MM.1S (cell line): ENCODE measurements at regions not wholly inside any gene's neighbourhood (a gene's known extent, or its start where the extent isn't known, plus 50 kb on each side); places are given as distances from the start of the nearest gene placed in this dataset.

ENCODE experiments used
- DNase-seq: peaks from one replicate; pipeline ENCODE4 v3.0.0-alpha.2; 2015
- H2AFZ ChIP-seq: fragments of 300-600 bp; sonication (generic); 2 replicates; pipeline ENCODE4 v1.6.0; 2016; ENCODE audit warnings: antibody characterized with exemption, low read length
- H3F3A ChIP-seq: fragments of 300-600 bp; sonication (generic); 2 replicates; pipeline ENCODE4 v1.6.1; 2016; ENCODE audit warnings: mild to moderate bottlenecking, antibody characterized with exemption, low read length, moderate library complexity, mixed read lengths; ENCODE audit not compliant: insufficient read depth
- H3K27ac ChIP-seq: fragments of 300-600 bp; sonication (generic); 2 replicates; pipeline ENCODE4 v1.5.1; 2016; ENCODE audit warnings: mild to moderate bottlenecking, low read length
- H3K27me3 ChIP-seq: fragments of 300-600 bp; sonication (generic); replicated peaks from 2 replicates; pipeline ENCODE4 v1.6.0; 2016; ENCODE audit warnings: low read length; ENCODE audit not compliant: insufficient read depth
- H3K36me3 ChIP-seq: fragments of 300-600 bp; sonication (generic); replicated peaks from 2 replicates; pipeline ENCODE4 v1.6.1; 2016; ENCODE audit warnings: mild to moderate bottlenecking, low read length, mixed read lengths; ENCODE audit not compliant: insufficient read depth
- H3K4me1 ChIP-seq: fragments of 300-600 bp; sonication (generic); 2 replicates; pipeline ENCODE4 v1.6.1; 2016; ENCODE audit warnings: low read length, mixed read lengths
- H3K4me2 ChIP-seq: fragments of 300-600 bp; sonication (generic); 2 replicates; pipeline ENCODE4 v1.6.0; 2016; ENCODE audit warnings: low read depth, low read length
- H3K4me3 ChIP-seq: fragments of 300-600 bp; sonication (generic); 2 replicates; pipeline ENCODE4 v1.5.1; 2016; ENCODE audit warnings: low read length, mixed read lengths
- H3K79me2 ChIP-seq: fragments of 300-600 bp; sonication (generic); 2 replicates; pipeline ENCODE4 v1.6.1; 2016; ENCODE audit warnings: mixed run types, low read length, mixed read lengths
- H3K9ac ChIP-seq: fragments of 300-600 bp; sonication (generic); 2 replicates; pipeline ENCODE4 v1.6.1; 2016; ENCODE audit warnings: low read length, mixed read lengths
- H3K9me2 ChIP-seq: fragments of 300-600 bp; sonication (generic); replicated peaks from 2 replicates; pipeline ENCODE4 v1.6.1; 2016; ENCODE audit warnings: mild to moderate bottlenecking, low read length, mixed read lengths; ENCODE audit not compliant: insufficient read depth
- H3K9me3 ChIP-seq: fragments of 300-600 bp; sonication (generic); replicated peaks from 2 replicates; pipeline ENCODE4 v1.6.1; 2016; ENCODE audit warnings: mild to moderate bottlenecking, low read length, mixed read lengths; ENCODE audit not compliant: insufficient read depth
- H4K20me1 ChIP-seq: fragments of 300-600 bp; sonication (generic); 2 replicates; pipeline ENCODE4 v1.6.1; 2016; ENCODE audit warnings: mild to moderate bottlenecking, low read length, moderate library complexity, mixed read lengths; ENCODE audit not compliant: insufficient read depth
- CTCF ChIP-seq: fragments of 300-600 bp; sonication (generic); IDR thresholded peaks from 2 replicates; pipeline ENCODE4 v1.5.1; 2016; ENCODE audit warnings: antibody characterized with exemption, low read length, mixed read lengths
- EZH2 ChIP-seq: fragments of 300-600 bp; sonication (generic); optimal IDR thresholded peaks from 2 replicates; pipeline ENCODE3; 2017; ENCODE audit warnings: low read depth, mild to moderate bottlenecking, antibody characterized with exemption, low read length, mixed read lengths
- EZH2phosphoT487 ChIP-seq: fragments of 300-600 bp; sonication (generic); IDR thresholded peaks from 2 replicates; pipeline ENCODE4 v1.6.1; 2018; ENCODE audit warnings: antibody characterized with exemption, low read length

GRCh38 chr16:55033225-55034156, 102.8 kb downstream of the IRX5 start:
- TF ChIP-seq CTCF: no peak
- H4K20me1 ChIP-seq: no peaks in the 10 kb centered on the region
- H3K4me3 ChIP-seq: no peak overlapping the region
- H3F3A ChIP-seq: no peaks in the 10 kb centered on the region
- H3K9ac ChIP-seq: no peak overlapping the region
- H2AFZ ChIP-seq: no peak overlapping the region
- no peaks in the 10 kb centered on the region for H3K4me1 ChIP-seq
- no peak for DNase-seq
- no peak overlapping the region for H3K4me2 ChIP-seq
- H3K27me3 ChIP-seq: no peaks in the 10 kb centered on the region
- H3K9me2 ChIP-seq: no peaks in the 10 kb centered on the region
- H3K27ac ChIP-seq: no peak overlapping the region
- no peaks in the 10 kb centered on the region for H3K36me3 ChIP-seq
- H3K9me3 ChIP-seq: no peaks in the 10 kb centered on the region; the same call in 1 of the 2 replicates
- H3K79me2 ChIP-seq: no peaks in the 10 kb centered on the region

GRCh38 chr16:55035029-55035428, 104.4 kb downstream of the IRX5 start:
- Histone ChIP-seq H3K9me3 (no peaks in the 10 kb centered on the region; the same call in 1 of the 2 replicates), H3K4me3 (no peak overlapping the region), H3K4me2 (no peak overlapping the region), H3K79me2 (no peaks in the 10 kb centered on the region), H4K20me1 (no peaks in the 10 kb centered on the region), H2AFZ (no peak overlapping the region), H3K27ac (no peak overlapping the region), H3K9ac (no peak overlapping the region), H3K9me2 (no peaks in the 10 kb centered on the region), H3K36me3 (no peaks in the 10 kb centered on the region), H3F3A (no peaks in the 10 kb centered on the region), H3K27me3 (no peaks in the 10 kb centered on the region), H3K4me1 (no peaks in the 10 kb centered on the region)
- no peak for DNase-seq
- TF ChIP-seq CTCF: peak; percentile 22
- no peak for TF ChIP-seq EZH2
- no peak for TF ChIP-seq EZH2phosphoT487

- no peaks in the 10 kb centered on the region; the same call in 1 of the 2 replicates for H3K9me3 ChIP-seq
- no peak for DNase-seq
- no peak overlapping the region for H3K9ac ChIP-seq
- no peak overlapping the region for H2AFZ ChIP-seq
- H3K4me3 ChIP-seq: no peak overlapping the region
- no peaks in the 10 kb centered on the region for H3K27me3 ChIP-seq
- H3K4me2 ChIP-seq: no peak overlapping the region
- H3K36me3 ChIP-seq: no peaks in the 10 kb centered on the region
- no peaks in the 10 kb centered on the region for H4K20me1 ChIP-seq
- no peaks in the 10 kb centered on the region for H3F3A ChIP-seq
- H3K27ac ChIP-seq: no peak overlapping the region
- no peaks in the 10 kb centered on the region for H3K9me2 ChIP-seq
- no peak for TF ChIP-seq EZH2
- TF ChIP-seq CTCF: no peak
- no peak for TF ChIP-seq EZH2phosphoT487
- H3K79me2 ChIP-seq: no peaks in the 10 kb centered on the region
- no peaks in the 10 kb centered on the region for H3K4me1 ChIP-seq
Measured at GRCh38 chr16:55035956-55036355, 105.3 kb downstream of the IRX5 start.
